ENCODE measurements at regions not wholly inside any gene's neighbourhood (a gene's known extent, or its start where the extent isn't known, plus 50 kb on each side); places are given as distances from the start of the nearest gene placed in this dataset.

DNA sequence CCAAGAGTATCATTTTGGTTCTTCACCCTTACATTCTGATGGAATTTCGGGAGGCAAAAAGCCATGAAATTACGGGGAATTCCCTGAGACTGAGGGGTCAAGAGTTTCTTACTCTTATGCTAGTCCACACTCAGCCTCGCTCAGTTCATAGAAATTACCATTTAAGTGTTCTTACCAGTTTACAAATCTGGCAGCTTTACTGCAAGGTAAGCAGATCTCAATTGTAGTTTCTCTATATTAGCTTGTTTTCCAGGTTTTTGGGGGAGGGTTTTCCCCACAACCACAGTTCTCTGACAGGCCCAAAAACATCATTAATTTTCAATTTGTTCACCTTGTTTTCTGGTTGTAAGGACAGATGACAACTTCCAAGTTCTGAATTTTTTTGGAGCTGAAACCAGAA is 1028.4 kb downstream of the FAM181B start:
- TF ChIP-seq, protein P1, sequence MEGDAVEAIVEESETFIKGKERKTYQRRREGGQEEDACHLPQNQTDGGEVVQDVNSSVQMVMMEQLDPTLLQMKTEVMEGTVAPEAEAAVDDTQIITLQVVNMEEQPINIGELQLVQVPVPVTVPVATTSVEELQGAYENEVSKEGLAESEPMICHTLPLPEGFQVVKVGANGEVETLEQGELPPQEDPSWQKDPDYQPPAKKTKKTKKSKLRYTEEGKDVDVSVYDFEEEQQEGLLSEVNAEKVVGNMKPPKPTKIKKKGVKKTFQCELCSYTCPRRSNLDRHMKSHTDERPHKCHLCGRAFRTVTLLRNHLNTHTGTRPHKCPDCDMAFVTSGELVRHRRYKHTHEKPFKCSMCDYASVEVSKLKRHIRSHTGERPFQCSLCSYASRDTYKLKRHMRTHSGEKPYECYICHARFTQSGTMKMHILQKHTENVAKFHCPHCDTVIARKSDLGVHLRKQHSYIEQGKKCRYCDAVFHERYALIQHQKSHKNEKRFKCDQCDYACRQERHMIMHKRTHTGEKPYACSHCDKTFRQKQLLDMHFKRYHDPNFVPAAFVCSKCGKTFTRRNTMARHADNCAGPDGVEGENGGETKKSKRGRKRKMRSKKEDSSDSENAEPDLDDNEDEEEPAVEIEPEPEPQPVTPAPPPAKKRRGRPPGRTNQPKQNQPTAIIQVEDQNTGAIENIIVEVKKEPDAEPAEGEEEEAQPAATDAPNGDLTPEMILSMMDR (IDR thresholded peaks at IDR 0.05; ENCODE audit: poor library complexity): no peak
- TF ChIP-seq EZH2 (IDR thresholded peaks at IDR 0.05; ENCODE audit: borderline replicate concordance) (no peak), EZH2phosphoT487 (IDR thresholded peaks at IDR 0.05; ENCODE audit: low read depth, severe bottlenecking, unreplicated experiment) (no peak)
